Pancreas (tissue), 10 donors: ENCODE measurements at regions not wholly inside any gene's neighbourhood (a gene's known extent, or its start where the extent isn't known, plus 50 kb on each side); places are given as distances from the start of the nearest gene placed in this dataset.

Experiments
- ATAC-seq, 4 donors: fragments of 200-7000 bp; cut with Tn5 transposase; one replicate each; pipeline versions ENCODE4 v1.8.0 to v1.9.1; 2020; ENCODE audit warnings: mild to moderate bottlenecking in 4 of 4, moderate library complexity in 4 of 4
- DNase-seq, 6 donors: peaks; one replicate each; pipeline ENCODE4 v3.0.0-alpha.2; 2020
- FAIRE-seq: peaks from 2 replicates; lab custom pipeline; 2012; peaks lifted over from hg19 to GRCh38; lab: Jason Lieb, UNC
- H3K27ac ChIP-seq, 4 donors: fragments of 200-600 bp; sonication (generic); 1 replicate in 3 of 4; 2 replicates in 1 of 4; pipeline versions ENCODE4 v1.5.0 to v1.8.0; 2020
- H3K27me3 ChIP-seq, 4 donors: fragments of 200-600 bp; one replicate each; pipeline ENCODE4 v1.8.0; 2021
- H3K36me3 ChIP-seq, 3 donors: fragments of 200-600 bp; sonication (generic) in 1 of 3; one replicate each; pipeline versions ENCODE4 v1.5.0 to v1.8.0; 2020 to 2021
- H3K4me1 ChIP-seq, 3 donors: fragments of 200-600 bp; one replicate each; pipeline ENCODE4 v1.8.0; 2021
- H3K4me3 ChIP-seq, 4 donors: fragments of 200-600 bp; sonication (generic) in 2 of 4; one replicate each; pipeline versions ENCODE4 v1.5.0 to v1.8.0; 2020 to 2021
- H3K9me3 ChIP-seq, 4 donors: fragments of 200-600 bp; one replicate each; pipeline ENCODE4 v1.8.0; 2021
- WGBS, 2 donors: extraction: QIAGEN DNeasy Blood & Tissue Kit; methylation state at CpG; one replicate each; pipeline ENCODE4 v1.1.7; 2013; 5-methylcytosine and 5-hydroxymethylcytosine counted together
- intact Hi-C, 3 donors: fragments of 100-400 bp; cut with DNase I; formaldehyde crosslinking; loops; one replicate each; pipeline versions ENCODE4 v1.11.1 to v1.14.2; 2022
- TF ChIP-seq, protein P1 (sequence below), 4 donors: fragments of 200-600 bp; sonication (generic) in 3 of 4; IDR thresholded peaks; one replicate each; pipeline versions ENCODE4 v1.5.0 to v1.8.0; 2021; ENCODE audit warnings: antibody characterized with exemption in 4 of 4
- donor health status: healthy with polysubstance abuse.
- donor health status: DM: no; HTN: no; CAD: no; lungs with moderate emphysema.
- donor health status: DM: no; HTN: no; CAD: no.
- donor health status: control.
- donor health status: control.
- donor health status: Bipolar disorder and iron deficiency.
- donor health status: DM: yes; HTN: yes; CAD: no.
- donor health status: DM: no; HTN: no; CAD: no.
- donor health status: DM: no; HTN: no; CAD: no.
- donor health status: DM: yes; HTN: yes; CAD: no.

DNA sequence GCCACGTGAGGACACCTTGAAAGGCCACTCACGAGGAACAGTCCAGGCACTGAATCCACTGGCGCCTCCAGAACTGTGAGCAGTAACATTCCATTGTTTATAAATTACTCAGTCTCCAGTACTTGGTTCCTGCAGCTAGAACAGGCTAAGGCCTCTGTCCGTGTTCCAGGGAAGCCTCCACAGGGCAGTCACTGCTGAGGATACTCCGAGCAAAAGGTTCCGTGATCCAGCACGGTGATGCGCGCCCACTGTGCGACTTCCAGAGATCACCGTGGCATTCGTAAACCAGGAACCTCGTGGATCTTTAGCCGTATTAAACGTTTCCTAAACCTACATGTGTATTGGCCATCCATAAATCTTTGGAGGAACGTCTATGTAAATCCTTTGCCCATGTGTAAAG, 51.5 kb upstream of the SALL3 start:
- no peaks in the 10 kb centered on the region for H3K27me3 ChIP-seq
- DNase-seq, result no peak
- intact Hi-C loops, result no loop called here
- H3K27ac ChIP-seq, result no peak overlapping the region
- ATAC-seq, result no peak
- no peak overlapping the region for H3K4me3 ChIP-seq
- no peaks in the 10 kb centered on the region for H3K4me1 ChIP-seq
- H3K9me3 ChIP-seq, result no peaks in the 10 kb centered on the region
- TF ChIP-seq, protein P1, sequence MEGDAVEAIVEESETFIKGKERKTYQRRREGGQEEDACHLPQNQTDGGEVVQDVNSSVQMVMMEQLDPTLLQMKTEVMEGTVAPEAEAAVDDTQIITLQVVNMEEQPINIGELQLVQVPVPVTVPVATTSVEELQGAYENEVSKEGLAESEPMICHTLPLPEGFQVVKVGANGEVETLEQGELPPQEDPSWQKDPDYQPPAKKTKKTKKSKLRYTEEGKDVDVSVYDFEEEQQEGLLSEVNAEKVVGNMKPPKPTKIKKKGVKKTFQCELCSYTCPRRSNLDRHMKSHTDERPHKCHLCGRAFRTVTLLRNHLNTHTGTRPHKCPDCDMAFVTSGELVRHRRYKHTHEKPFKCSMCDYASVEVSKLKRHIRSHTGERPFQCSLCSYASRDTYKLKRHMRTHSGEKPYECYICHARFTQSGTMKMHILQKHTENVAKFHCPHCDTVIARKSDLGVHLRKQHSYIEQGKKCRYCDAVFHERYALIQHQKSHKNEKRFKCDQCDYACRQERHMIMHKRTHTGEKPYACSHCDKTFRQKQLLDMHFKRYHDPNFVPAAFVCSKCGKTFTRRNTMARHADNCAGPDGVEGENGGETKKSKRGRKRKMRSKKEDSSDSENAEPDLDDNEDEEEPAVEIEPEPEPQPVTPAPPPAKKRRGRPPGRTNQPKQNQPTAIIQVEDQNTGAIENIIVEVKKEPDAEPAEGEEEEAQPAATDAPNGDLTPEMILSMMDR (IDR thresholded peaks at IDR 0.05), result no peak
- WGBS, 2 donors, result 75 to 79% methylated on average over 16 of the region's 16 CpGs
- H3K36me3 ChIP-seq, result no peaks in the 10 kb centered on the region
- FAIRE-seq, result no peak

DNA sequence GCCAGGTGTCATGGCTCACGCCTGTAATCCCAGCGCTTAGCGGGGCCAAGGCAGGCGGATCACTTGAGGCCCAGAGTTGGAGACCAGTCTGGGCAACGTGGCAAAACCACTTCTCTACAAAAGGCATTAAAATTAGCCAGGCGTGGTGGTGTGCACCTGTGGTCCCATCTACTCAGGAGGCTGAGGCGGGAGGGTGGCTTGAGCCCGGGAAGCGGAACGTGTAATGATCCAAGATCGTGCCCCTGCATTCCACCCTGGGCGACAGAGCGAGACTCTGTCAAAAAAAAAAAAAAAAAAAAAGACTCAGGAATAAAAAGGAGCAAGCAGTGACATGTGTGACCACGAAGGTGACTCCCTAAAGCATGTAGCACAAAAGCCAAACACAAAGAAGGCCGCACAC, 50.1 kb upstream of the SALL3 start:
- intact Hi-C loops, result no loop called here
- Histone ChIP-seq H3K4me1 (no peaks in the 10 kb centered on the region), H3K27ac (no peak overlapping the region), H3K27me3 (peaks cover 0 to 6% (median 0%) of the 10 kb centered on the region in 4 donors), H3K9me3 (no peaks in the 10 kb centered on the region), H3K36me3 (no peaks in the 10 kb centered on the region), H3K4me3 (no peak overlapping the region)
- 77 to 86% methylated on average over 15 of the region's 15 CpGs for WGBS, 2 donors
- DNase-seq (no peak), FAIRE-seq (no peak), ATAC-seq (no peak)
- TF ChIP-seq, protein P1 (IDR thresholded peaks at IDR 0.05), result no peak
